GM21786 (cell line): ENCODE measurements at regions not wholly inside any gene's neighbourhood (a gene's known extent, or its start where the extent isn't known, plus 50 kb on each side); places are given as distances from the start of the nearest gene placed in this dataset.

Source experiments
- ATAC-seq: cut with Tn5 transposase; IDR thresholded peaks from one replicate; pipeline ENCODE4 v1.9.1; 2021; ENCODE audit not compliant: unreplicated experiment

GRCh38 chr1:222370913-222371675 is 176.8 kb downstream of the HHIPL2 start:
- ATAC-seq: no peak

- ATAC-seq: no peak
These were observed 177.6 kb downstream of the HHIPL2 start for GRCh38 chr1:222370081-222370912.

GRCh38 chr1:222369148-222369547 is 178.8 kb downstream of the HHIPL2 start:
- no peak for ATAC-seq

GRCh38 chr1:222358100-222358499 is 189.8 kb downstream of the HHIPL2 start:
- ATAC-seq: no peak

GRCh38 chr1:222357252-222357651 is 190.7 kb downstream of the HHIPL2 start:
- no peak for ATAC-seq

GRCh38 chr1:222347627-222348026 is 200.3 kb downstream of the HHIPL2 start:
- no peak for ATAC-seq

- ATAC-seq: no peak
These were observed 200.9 kb downstream of the HHIPL2 start for GRCh38 chr1:222346955-222347354.

- ATAC-seq: no peak
These were observed 208.4 kb downstream of the HHIPL2 start for GRCh38 chr1:222339376-222339947.

- ATAC-seq: no peak
These were observed 212.3 kb downstream of the HHIPL2 start for GRCh38 chr1:222335586-222335985.

- ATAC-seq: no peak
These were observed 213.8 kb downstream of the HHIPL2 start for GRCh38 chr1:222334026-222334680.

GRCh38 chr1:222331765-222332164 is 216.1 kb downstream of the HHIPL2 start:
- ATAC-seq: no peak

- ATAC-seq: no peak
These were observed 216.6 kb downstream of the HHIPL2 start for GRCh38 chr1:222331340-222331739.

GRCh38 chr1:222329493-222330045 is 218.3 kb downstream of the HHIPL2 start:
- no peak for ATAC-seq

GRCh38 chr1:222326710-222327036 is 221.2 kb downstream of the HHIPL2 start:
- ATAC-seq: no peak

GRCh38 chr1:222326006-222326709 is 221.7 kb downstream of the HHIPL2 start:
- no peak for ATAC-seq

- no peak for ATAC-seq
These were observed 222.4 kb downstream of the HHIPL2 start for GRCh38 chr1:222325506-222325905.

- no peak for ATAC-seq
These were observed 233.1 kb downstream of the HHIPL2 start for GRCh38 chr1:222314839-222315238.

GRCh38 chr1:222310836-222311235 is 237.1 kb downstream of the HHIPL2 start:
- ATAC-seq: peak; percentile 66

GRCh38 chr1:222307621-222308020 is 240.3 kb downstream of the HHIPL2 start:
- no peak for ATAC-seq

- ATAC-seq: no peak
These were observed 241.4 kb downstream of the HHIPL2 start for GRCh38 chr1:222306512-222306911.

GRCh38 chr1:222306011-222306410 is 241.9 kb downstream of the HHIPL2 start:
- no peak for ATAC-seq
